ENCODE measurements at regions not wholly inside any gene's neighbourhood (a gene's known extent, or its start where the extent isn't known, plus 50 kb on each side); places are given as distances from the start of the nearest gene placed in this dataset.

DNA sequence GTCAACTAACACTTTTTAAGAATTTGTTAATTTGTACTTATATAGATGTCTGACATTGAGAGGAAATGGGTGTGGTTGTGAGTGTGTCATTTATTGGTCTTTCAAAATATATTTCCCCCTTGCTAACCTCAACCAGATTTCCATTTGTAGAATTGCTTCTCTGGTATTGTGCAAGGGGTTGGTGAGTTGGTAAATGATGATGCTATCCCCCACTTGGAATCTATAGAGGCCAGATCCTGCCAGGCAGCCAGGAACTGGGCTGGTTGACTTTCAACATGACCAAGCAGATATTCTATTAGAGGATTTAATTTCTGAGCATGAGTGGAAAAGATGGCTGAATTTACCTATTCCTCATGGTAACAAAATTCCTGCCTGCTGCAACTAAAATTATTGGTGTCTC is 306.6 kb upstream of the KIF2A start:
- POLR2A ChIA-PET (ENCODE audit: unreplicated experiment) = no interaction called here
- H3F3A ChIP-seq (ENCODE audit: insufficient read depth, low read depth) = no peaks in the 10 kb centered on the region
- intact Hi-C loops (cut with micrococcal nuclease; ENCODE audit: unreplicated experiment) = no loop called here
- H3K9me3 ChIP-seq (ENCODE audit: insufficient read depth, low read depth) = no peaks in the 10 kb centered on the region
- TF ChIP-seq, protein P1, sequence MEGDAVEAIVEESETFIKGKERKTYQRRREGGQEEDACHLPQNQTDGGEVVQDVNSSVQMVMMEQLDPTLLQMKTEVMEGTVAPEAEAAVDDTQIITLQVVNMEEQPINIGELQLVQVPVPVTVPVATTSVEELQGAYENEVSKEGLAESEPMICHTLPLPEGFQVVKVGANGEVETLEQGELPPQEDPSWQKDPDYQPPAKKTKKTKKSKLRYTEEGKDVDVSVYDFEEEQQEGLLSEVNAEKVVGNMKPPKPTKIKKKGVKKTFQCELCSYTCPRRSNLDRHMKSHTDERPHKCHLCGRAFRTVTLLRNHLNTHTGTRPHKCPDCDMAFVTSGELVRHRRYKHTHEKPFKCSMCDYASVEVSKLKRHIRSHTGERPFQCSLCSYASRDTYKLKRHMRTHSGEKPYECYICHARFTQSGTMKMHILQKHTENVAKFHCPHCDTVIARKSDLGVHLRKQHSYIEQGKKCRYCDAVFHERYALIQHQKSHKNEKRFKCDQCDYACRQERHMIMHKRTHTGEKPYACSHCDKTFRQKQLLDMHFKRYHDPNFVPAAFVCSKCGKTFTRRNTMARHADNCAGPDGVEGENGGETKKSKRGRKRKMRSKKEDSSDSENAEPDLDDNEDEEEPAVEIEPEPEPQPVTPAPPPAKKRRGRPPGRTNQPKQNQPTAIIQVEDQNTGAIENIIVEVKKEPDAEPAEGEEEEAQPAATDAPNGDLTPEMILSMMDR (conservative IDR thresholded peaks at IDR 0.05) = no peak
- no peak for TF ChIP-seq EZH2 (IDR thresholded peaks at IDR 0.05; ENCODE audit: low read depth)
- H3K4me1 ChIP-seq (replicated peaks; ENCODE audit: insufficient read depth) = no peaks in the 10 kb centered on the region
- DNase-seq = no peak
- no peaks in the 10 kb centered on the region for H3K36me3 ChIP-seq (ENCODE audit: low read depth)
- no peaks in the 10 kb centered on the region for H3K79me2 ChIP-seq (ENCODE audit: low read depth)
- BruUV-seq (replicated peaks) = no TSS peak
- H3K27me3 ChIP-seq (ENCODE audit: insufficient read depth, low read depth) = peaks cover 17% of the 10 kb centered on the region
- no peak overlapping the region for H3K4me2 ChIP-seq
- H3K27ac ChIP-seq = no peak overlapping the region
- no peaks in the 10 kb centered on the region; the same call in 1 of the 2 replicates for H3K9me2 ChIP-seq (ENCODE audit: insufficient read depth)
- CTCF ChIA-PET = no interaction called here
- no peaks in the 10 kb centered on the region for H4K20me1 ChIP-seq (ENCODE audit: insufficient read depth)
- no peak overlapping the region for H2AFZ ChIP-seq
- no peak overlapping the region for H3K4me3 ChIP-seq

DNA sequence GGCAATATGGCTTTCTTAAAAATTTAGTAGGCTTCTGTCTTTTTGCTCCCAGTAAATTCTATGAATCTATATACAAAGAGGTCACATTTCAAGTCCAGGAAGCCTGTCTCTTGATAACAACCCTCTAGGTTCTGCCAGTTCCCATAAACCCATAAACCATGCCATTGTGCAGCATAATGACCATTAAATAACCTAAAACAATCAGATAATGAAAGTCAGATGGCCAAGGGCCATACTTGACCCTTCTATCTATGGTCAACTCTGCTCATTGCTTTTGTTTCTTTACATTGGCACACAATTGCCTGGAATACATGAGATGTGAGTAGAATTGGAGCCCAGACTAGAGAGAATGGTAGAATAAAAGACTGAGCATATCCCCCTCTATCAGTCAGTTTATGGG is 305.4 kb upstream of the KIF2A start:
- Histone ChIP-seq H3K36me3 (ENCODE audit: low read depth) (no peaks in the 10 kb centered on the region), H3K27me3 (ENCODE audit: insufficient read depth, low read depth) (peaks cover 11% of the 10 kb centered on the region; the same call in 1 of the 2 replicates), H3K4me2 (no peak overlapping the region), H3K9me3 (ENCODE audit: insufficient read depth, low read depth) (no peaks in the 10 kb centered on the region), H4K20me1 (ENCODE audit: insufficient read depth) (no peaks in the 10 kb centered on the region), H3K4me1 (replicated peaks; ENCODE audit: insufficient read depth) (no peaks in the 10 kb centered on the region), H3F3A (ENCODE audit: insufficient read depth, low read depth) (no peaks in the 10 kb centered on the region), H2AFZ (no peak overlapping the region), H3K9me2 (ENCODE audit: insufficient read depth) (no peaks in the 10 kb centered on the region; the same call in 1 of the 2 replicates), H3K4me3 (no peak overlapping the region), H3K79me2 (ENCODE audit: low read depth) (no peaks in the 10 kb centered on the region), H3K27ac (no peak overlapping the region)
- CTCF ChIA-PET = no interaction called here
- intact Hi-C loops (cut with micrococcal nuclease; ENCODE audit: unreplicated experiment) = no loop called here
- no peak for DNase-seq
- no peak for TF ChIP-seq EZH2 (IDR thresholded peaks at IDR 0.05; ENCODE audit: low read depth)
- TF ChIP-seq, protein P1 (conservative IDR thresholded peaks at IDR 0.05) = no peak
- POLR2A ChIA-PET (ENCODE audit: unreplicated experiment) = no interaction called here
- BruUV-seq (replicated peaks) = no TSS peak

DNA sequence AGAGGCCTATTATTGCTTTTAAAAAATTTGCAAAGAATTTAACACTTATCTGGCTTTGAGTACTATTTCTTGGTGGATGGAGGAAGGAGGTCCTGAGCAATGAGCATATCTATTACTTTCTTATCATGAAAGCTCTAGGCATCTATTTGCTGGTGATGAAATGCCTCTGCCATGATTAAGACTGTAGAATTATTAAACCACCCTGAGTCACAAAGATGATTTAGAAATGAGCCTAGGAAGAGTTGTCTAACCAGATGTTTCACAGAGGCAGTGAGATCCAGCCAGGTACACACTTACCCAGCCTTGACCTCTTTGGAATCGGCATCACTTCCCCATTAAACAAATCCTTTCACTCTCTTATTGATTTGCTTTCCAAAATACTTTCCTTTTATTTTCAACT is 304.4 kb upstream of the KIF2A start:
- Histone ChIP-seq H3K36me3 (ENCODE audit: low read depth) (no peaks in the 10 kb centered on the region), H3K4me3 (no peak overlapping the region), H3K27me3 (ENCODE audit: insufficient read depth, low read depth) (peaks cover 11% of the 10 kb centered on the region), H3F3A (ENCODE audit: insufficient read depth, low read depth) (no peaks in the 10 kb centered on the region), H3K9me2 (ENCODE audit: insufficient read depth) (no peaks in the 10 kb centered on the region; the same call in 1 of the 2 replicates), H2AFZ (no peak overlapping the region), H3K79me2 (ENCODE audit: low read depth) (no peaks in the 10 kb centered on the region), H4K20me1 (ENCODE audit: insufficient read depth) (no peaks in the 10 kb centered on the region), H3K4me2 (no peak overlapping the region), H3K4me1 (replicated peaks; ENCODE audit: insufficient read depth) (no peaks in the 10 kb centered on the region), H3K9me3 (ENCODE audit: insufficient read depth, low read depth) (no peaks in the 10 kb centered on the region), H3K27ac (no peak overlapping the region)
- intact Hi-C loops (cut with micrococcal nuclease; ENCODE audit: unreplicated experiment) = no loop called here
- POLR2A ChIA-PET (ENCODE audit: unreplicated experiment) = no interaction called here
- DNase-seq = no peak
- BruUV-seq (replicated peaks) = no TSS peak
- TF ChIP-seq, protein P1 (conservative IDR thresholded peaks at IDR 0.05) = no peak
- TF ChIP-seq EZH2 (IDR thresholded peaks at IDR 0.05; ENCODE audit: low read depth) = no peak
- CTCF ChIA-PET = no interaction called here
